ENCODE measurements at regions not wholly inside any gene's neighbourhood (a gene's known extent, or its start where the extent isn't known, plus 50 kb on each side); places are given as distances from the start of the nearest gene placed in this dataset.

- no peaks in the 10 kb centered on the region for H3F3A ChIP-seq (ENCODE audit: insufficient read depth, low read depth)
- H3K36me3 ChIP-seq (ENCODE audit: low read depth): no peaks in the 10 kb centered on the region
- BruUV-seq (replicated peaks): no TSS peak
- ChIA-PET CTCF (no interaction called here), POLR2A (ENCODE audit: unreplicated experiment) (no interaction called here)
- no peaks in the 10 kb centered on the region for H3K4me1 ChIP-seq (replicated peaks; ENCODE audit: insufficient read depth)
- DNase-seq: no peak
- H3K9me3 ChIP-seq (ENCODE audit: insufficient read depth, low read depth): no peaks in the 10 kb centered on the region
- TF ChIP-seq EZH2 (IDR thresholded peaks at IDR 0.05; ENCODE audit: low read depth): no peak
- no peak for TF ChIP-seq CTCF (conservative IDR thresholded peaks at IDR 0.05)
- no peaks in the 10 kb centered on the region for H3K27me3 ChIP-seq (ENCODE audit: insufficient read depth, low read depth)
- no peak overlapping the region for H3K27ac ChIP-seq
- H3K9me2 ChIP-seq (ENCODE audit: insufficient read depth): no peaks in the 10 kb centered on the region
- intact Hi-C loops (cut with micrococcal nuclease; ENCODE audit: unreplicated experiment): no loop called here
- H3K4me3 ChIP-seq: no peak overlapping the region
- H3K79me2 ChIP-seq (ENCODE audit: low read depth): no peaks in the 10 kb centered on the region
- H4K20me1 ChIP-seq (ENCODE audit: insufficient read depth): no peaks in the 10 kb centered on the region
- H3K4me2 ChIP-seq: no peak overlapping the region
- H2AFZ ChIP-seq: no peak overlapping the region
These were observed 274.9 kb upstream of the TMEFF2 start for GRCh38 chr2:192469612-192470011.

- TF ChIP-seq CTCF (conservative IDR thresholded peaks at IDR 0.05): no peak
- ChIA-PET CTCF (no interaction called here), POLR2A (ENCODE audit: unreplicated experiment) (no interaction called here)
- Histone ChIP-seq H3K9me3 (ENCODE audit: insufficient read depth, low read depth) (no peaks in the 10 kb centered on the region), H3K36me3 (ENCODE audit: low read depth) (no peaks in the 10 kb centered on the region), H3K4me3 (no peak overlapping the region), H2AFZ (no peak overlapping the region), H3F3A (ENCODE audit: insufficient read depth, low read depth) (no peaks in the 10 kb centered on the region), H3K79me2 (ENCODE audit: low read depth) (no peaks in the 10 kb centered on the region), H4K20me1 (ENCODE audit: insufficient read depth) (no peaks in the 10 kb centered on the region), H3K4me2 (no peak overlapping the region), H3K27ac (no peak overlapping the region), H3K9me2 (ENCODE audit: insufficient read depth) (no peaks in the 10 kb centered on the region), H3K4me1 (replicated peaks; ENCODE audit: insufficient read depth) (no peaks in the 10 kb centered on the region), H3K27me3 (ENCODE audit: insufficient read depth, low read depth) (no peaks in the 10 kb centered on the region)
- no peak for DNase-seq
- BruUV-seq (replicated peaks): no TSS peak
- intact Hi-C loops (cut with micrococcal nuclease; ENCODE audit: unreplicated experiment): no loop called here
These were observed 273.4 kb upstream of the TMEFF2 start for GRCh38 chr2:192467953-192468660.

GRCh38 chr2:192465141-192465540 is 270.4 kb upstream of the TMEFF2 start:
- TF ChIP-seq EZH2 (IDR thresholded peaks at IDR 0.05; ENCODE audit: low read depth) (no peak), CTCF (conservative IDR thresholded peaks at IDR 0.05) (no peak)
- Histone ChIP-seq H4K20me1 (ENCODE audit: insufficient read depth) (no peaks in the 10 kb centered on the region), H3K27me3 (ENCODE audit: insufficient read depth, low read depth) (no peaks in the 10 kb centered on the region), H3K79me2 (ENCODE audit: low read depth) (no peaks in the 10 kb centered on the region), H3K27ac (no peak overlapping the region), H2AFZ (no peak overlapping the region), H3K9me2 (ENCODE audit: insufficient read depth) (no peaks in the 10 kb centered on the region), H3K36me3 (ENCODE audit: low read depth) (no peaks in the 10 kb centered on the region), H3K9me3 (ENCODE audit: insufficient read depth, low read depth) (no peaks in the 10 kb centered on the region), H3K4me2 (no peak overlapping the region), H3K4me1 (replicated peaks; ENCODE audit: insufficient read depth) (no peaks in the 10 kb centered on the region), H3K4me3 (no peak overlapping the region), H3F3A (ENCODE audit: insufficient read depth, low read depth) (no peaks in the 10 kb centered on the region)
- DNase-seq: no peak
- no TSS peak for BruUV-seq (replicated peaks)
- ChIA-PET POLR2A (ENCODE audit: unreplicated experiment) (no interaction called here), CTCF (no interaction called here)
- intact Hi-C loops (cut with micrococcal nuclease; ENCODE audit: unreplicated experiment): no loop called here

All from PC-9 (cell line).